HG03064 (cell line): ENCODE measurements at regions not wholly inside any gene's neighbourhood (a gene's known extent, or its start where the extent isn't known, plus 50 kb on each side); places are given as distances from the start of the nearest gene placed in this dataset.
"Not testable (repeated sequence)": the region's sequence is repeated elsewhere in the genome, so short reads cannot be mapped to it uniquely, and the experiment has no call there.

ENCODE experiments used
- ATAC-seq: cut with Tn5 transposase; IDR thresholded peaks from one replicate; pipeline ENCODE4 v1.9.1; 2021; ENCODE audit warnings: low read depth; ENCODE audit not compliant: unreplicated experiment

DNA sequence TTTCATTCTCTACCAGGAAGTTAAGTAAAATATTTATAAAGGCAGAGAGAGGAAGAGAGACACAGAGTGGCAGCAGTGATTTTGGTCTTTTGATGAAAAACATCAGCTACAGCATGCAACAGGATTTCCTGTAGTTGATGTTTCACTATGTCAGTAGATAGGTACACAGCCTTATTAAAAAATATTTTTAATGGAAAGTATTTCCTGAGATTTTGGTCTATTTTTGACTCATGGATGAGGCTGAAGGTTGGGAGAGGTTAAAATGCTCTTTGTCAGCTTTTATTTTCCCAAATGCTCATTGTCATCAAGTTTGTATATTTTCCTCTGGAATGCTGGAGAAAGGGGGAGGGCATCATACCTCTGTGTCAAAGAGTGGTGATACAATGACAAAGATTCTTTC, 1112.5 kb downstream of the CBLN2 start:
- ATAC-seq = no peak

DNA sequence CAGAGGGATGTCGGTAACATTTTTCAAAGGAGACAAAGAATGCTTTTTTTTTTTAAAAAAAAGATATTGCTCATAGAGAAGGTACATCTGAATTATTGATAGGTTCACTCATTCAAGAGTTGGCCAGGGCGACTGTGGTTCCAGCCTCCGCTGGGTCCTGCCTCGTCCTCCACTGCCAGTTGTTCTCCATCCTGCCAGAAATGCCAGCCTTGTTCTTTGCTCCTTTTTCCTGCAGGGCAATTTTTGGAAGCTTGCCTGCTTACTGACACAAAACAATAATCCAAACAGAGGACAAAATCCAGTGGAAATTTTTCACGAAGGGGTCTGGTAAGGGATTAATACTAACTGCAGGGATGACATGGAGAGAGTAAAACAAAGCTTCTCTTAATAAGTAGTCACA, 1113.0 kb downstream of the CBLN2 start:
- ATAC-seq = no peak

GRCh38 chr18:71426441-71426840, 1117.7 kb downstream of the CBLN2 start:
- ATAC-seq = no peak

GRCh38 chr18:71405169-71405809, 1116.4 kb downstream of the SOCS6 start:
- no peak for ATAC-seq

- no peak for ATAC-seq
Measured at GRCh38 chr18:71403501-71403900, 1114.7 kb downstream of the SOCS6 start.

GRCh38 chr18:71398531-71398930, 1109.7 kb downstream of the SOCS6 start:
- no peak for ATAC-seq

GRCh38 chr18:71388148-71388547, 1099.3 kb downstream of the SOCS6 start:
- ATAC-seq = no peak

- ATAC-seq = no peak
Measured at GRCh38 chr18:71374294-71375000, 1085.6 kb downstream of the SOCS6 start.

GRCh38 chr18:71371951-71372605, 1083.2 kb downstream of the SOCS6 start:
- no peak for ATAC-seq

GRCh38 chr18:71370671-71371445, 1082.0 kb downstream of the SOCS6 start:
- no peak for ATAC-seq

DNA sequence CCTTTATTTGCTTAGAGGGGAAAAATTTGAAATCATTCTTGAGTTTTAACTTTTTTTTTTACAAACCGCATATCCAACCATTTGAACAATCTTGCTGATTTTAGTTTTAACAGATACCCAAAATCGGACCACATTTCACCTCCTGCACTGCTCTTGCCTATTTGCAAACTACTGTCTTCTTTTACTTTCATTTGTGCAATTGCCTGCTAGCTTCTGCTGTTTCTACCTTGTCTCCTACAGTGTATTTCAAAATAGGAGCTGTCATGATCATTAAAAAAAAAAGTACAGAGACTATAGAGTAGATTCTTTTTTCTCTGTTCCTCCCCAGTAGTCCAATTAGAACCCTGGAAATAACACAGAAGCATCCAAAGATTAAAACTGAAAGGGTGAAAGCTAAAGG, 1081.2 kb downstream of the SOCS6 start:
- ATAC-seq = no peak

DNA sequence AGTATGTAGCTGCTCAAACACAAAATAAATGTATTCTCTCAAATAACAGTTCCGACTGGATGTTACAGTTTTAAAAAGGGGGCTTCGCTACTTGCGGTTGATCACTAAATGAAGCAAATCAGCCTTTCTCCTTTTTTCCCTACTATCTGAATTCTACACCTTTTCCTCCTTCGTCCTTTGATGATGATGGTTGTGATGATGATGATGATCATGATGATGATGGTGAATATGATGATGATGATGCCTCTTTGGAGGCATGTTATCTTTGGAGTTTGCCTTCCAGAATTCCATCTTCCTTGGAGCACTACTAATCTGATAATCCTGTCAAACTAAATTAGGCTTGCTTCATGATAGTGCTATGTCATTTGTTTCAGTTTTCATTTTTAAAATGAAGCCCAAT, 1073.3 kb downstream of the SOCS6 start:
- no peak for ATAC-seq

GRCh38 chr18:71355599-71355998, 1066.8 kb downstream of the SOCS6 start:
- not testable (repeated sequence) for ATAC-seq

DNA sequence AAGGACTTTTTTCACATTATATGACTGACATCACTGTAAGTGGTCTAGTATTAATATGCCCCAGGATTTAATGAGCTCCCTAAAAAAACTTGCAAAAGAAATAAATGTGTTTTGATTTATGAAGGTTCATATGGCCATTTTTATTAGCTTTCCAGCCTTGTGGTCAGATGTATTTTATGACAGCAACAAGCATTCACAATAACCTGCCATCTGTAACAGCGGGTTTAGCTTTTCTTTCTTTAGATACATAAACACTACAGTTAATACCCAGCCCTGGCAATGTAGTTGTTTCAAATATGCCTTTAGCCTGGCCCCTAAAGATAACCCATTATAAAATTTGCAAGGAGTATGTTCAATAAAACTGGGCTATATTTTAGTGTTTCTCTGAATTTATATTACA, 1063.8 kb downstream of the SOCS6 start:
- no peak for ATAC-seq

GRCh38 chr18:71336576-71337210, 1047.8 kb downstream of the SOCS6 start:
- no peak for ATAC-seq

DNA sequence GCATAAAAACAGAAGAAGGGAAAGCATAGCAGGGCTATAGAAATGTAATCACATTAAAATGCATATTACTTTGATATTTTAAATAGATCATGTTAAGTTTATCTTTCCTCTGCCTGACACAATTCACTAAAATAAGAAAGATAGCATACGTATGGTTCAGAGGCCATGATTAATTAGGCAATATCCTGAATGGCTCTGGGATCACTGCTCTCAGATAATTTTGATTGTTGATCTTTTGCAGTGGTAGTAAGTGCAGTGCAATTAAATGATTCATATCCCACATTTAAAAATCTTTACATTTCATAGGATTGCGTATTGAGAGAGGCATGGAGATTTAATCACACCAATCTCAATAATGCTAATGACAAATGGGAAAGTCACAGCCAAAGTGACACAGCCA, 1040.7 kb downstream of the SOCS6 start:
- no peak for ATAC-seq

- ATAC-seq = no peak
Measured at GRCh38 chr18:71329114-71329513, 1040.3 kb downstream of the SOCS6 start.

DNA sequence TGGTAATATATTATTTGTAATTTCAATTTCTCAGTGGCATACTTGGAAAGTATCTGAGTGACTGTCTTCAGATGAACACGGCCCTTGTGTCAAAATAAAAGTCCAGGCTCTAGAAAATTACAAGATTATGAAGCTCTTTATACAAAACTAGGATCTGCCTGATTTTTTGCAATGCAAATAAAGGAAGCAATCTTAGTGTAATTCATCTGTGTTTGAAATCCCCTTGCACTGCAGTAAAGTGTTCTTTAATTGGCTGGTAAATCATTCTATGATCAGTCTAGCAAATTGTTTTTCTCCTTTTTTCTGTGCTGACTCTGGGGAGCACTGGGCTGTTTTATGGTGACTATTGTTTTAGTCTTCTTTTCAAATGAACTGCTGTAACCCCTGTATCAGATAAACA, 1039.0 kb downstream of the SOCS6 start:
- ATAC-seq = no peak

- ATAC-seq = no peak
Measured at GRCh38 chr18:71327441-71327840, 1038.6 kb downstream of the SOCS6 start.

- no peak for ATAC-seq
Measured at GRCh38 chr18:71326826-71327225, 1038.0 kb downstream of the SOCS6 start.

- ATAC-seq = no peak
Measured at GRCh38 chr18:71324356-71324755, 1035.5 kb downstream of the SOCS6 start.
